Urothelium cell line (cell line): ENCODE measurements at regions not wholly inside any gene's neighbourhood (a gene's known extent, or its start where the extent isn't known, plus 50 kb on each side); places are given as distances from the start of the nearest gene placed in this dataset.
"Not testable (repeated sequence)": the region's sequence is repeated elsewhere in the genome, so short reads cannot be mapped to it uniquely, and the experiment has no call there.

Source experiments
- DNase-seq: peaks from one replicate; pipeline ENCODE4 v3.0.0; 2011; ENCODE audit warnings: low spot score, mixed read lengths
- FAIRE-seq: peaks from 2 replicates; lab custom pipeline; 2011; peaks lifted over from hg19 to GRCh38; lab: Jason Lieb, UNC

- FAIRE-seq (no peak), DNase-seq (no peak)
Observed at GRCh38 chr5:97568382-97568781, 385.3 kb upstream of the RIOK2 start.

DNA sequence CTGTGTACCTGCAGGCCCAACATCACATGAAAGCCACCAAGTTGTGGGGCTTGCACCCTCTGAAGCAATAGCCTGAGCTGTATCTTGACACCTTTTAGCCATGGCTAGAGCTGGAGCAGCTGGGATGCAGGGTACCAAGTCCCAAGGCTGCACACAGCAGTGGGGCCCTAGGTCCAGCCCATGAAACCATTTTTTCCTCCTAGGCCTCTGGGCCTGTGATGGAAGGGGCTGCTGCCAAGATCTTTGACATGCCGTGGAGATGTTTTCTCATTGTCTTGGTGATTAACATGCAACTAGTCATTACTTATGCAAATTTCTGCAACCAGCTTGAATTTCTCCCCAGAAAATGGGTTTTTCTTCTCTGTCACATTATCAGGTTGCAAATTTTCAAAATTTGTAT, 387.2 kb upstream of the RIOK2 start:
- FAIRE-seq, result no peak
- DNase-seq, result no peak

DNA sequence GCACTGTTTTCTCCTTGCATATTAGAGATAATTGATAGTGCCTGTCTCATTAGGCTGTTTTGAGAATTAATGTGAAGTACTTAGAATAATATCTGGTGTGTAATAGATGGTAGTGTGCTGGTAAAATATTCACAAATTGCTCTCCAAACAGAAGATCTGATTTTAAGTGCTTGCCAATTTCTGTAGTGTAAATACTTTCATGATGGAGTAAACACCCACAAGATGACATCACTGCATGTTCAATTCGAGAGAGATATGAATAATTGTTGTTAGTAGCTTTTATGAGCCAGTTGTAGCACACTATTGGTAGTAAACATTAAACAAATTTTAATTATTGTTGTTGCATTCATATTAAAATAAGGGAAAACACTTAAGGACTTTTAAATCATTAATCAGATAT, 392.3 kb upstream of the RIOK2 start:
- no peak for FAIRE-seq
- DNase-seq, result no peak

DNA sequence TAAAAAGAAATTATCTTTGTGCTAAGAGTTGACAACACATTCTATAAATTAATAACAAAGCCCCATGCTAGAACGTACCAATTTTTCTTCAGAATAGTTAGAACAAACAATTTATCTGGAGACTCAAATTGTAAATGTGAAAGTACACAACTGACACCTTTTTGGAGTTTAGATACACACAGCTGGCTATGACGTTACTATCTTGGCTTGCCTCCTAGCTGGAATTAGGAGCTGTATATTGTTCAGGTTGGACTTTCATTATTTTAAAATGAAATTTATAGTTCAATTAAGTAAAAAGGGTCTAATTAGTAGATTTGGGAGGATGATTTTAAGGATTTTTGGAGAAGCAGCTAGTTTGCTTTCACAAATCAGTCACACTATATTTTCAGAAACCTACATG, 393.9 kb upstream of the RIOK2 start:
- FAIRE-seq, result no peak
- no peak for DNase-seq

GRCh38 chr5:97579977-97580376, 396.9 kb upstream of the RIOK2 start:
- not testable (repeated sequence) for DNase-seq, FAIRE-seq

DNA sequence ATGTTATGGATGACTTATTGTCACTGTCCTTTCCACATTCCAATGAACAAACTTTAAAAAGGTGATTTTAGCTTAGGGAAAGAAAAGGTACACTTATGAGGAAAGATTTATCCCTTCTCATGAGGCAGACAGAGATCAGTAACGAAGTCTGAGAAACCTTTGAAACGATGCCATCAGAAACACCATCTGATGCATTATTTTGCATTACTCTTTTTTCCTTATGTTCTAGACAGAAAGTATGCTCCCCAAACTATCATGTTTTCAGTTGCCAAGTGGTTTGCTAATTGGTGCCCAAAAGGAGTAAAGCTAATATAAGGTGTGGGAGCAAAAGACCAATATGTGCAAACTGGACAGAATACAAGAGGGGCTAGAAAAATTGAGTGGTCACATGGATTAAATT, 397.7 kb upstream of the RIOK2 start:
- FAIRE-seq (no peak), DNase-seq (no peak)

DNA sequence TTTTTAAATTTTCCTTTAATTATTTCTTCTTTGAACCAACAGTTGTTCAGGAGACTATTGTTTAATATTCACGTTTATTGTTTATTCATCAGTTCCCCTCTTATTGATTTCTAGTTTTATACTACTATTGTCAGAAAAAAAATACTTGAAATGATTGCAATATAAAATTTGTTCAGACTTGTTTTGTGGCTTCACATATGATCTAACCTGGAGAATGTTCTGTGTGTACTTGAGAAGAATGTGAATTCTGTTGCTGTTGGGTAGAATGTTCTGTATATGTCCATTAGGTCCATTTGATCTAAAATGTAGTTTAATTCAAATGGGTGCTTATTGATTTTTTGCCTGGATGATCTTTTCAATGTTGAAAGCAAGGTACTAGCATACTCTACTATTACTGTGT, 408.7 kb upstream of the RIOK2 start:
- DNase-seq, result no peak
- no peak for FAIRE-seq

DNA sequence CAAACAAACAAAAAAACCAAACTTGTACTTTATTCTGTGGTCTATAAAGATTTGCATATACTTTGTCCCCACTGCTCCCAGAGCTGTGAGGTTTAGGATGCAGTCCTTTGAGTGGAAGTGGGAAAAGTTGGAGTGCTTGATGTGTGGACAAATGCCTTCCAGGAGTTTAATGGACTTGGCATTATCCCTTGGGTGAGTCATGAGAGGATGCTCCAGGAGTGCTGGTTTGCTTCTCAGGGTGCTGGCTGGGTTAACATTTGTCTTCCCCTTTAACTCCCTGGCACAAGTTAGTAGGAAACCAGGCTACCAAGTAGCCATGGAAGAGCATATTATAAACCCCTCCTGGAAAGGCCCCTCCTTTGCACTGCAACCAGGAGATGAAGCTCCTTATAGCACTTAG, 417.4 kb upstream of the RIOK2 start:
- no peak for DNase-seq

GRCh38 chr5:97601651-97602050, 418.6 kb upstream of the RIOK2 start:
- no peak for FAIRE-seq
- DNase-seq, result no peak

More for the DNA sequence above, 417.4 kb upstream of the RIOK2 start:
- FAIRE-seq, result no peak

- FAIRE-seq, result no peak
- no peak for DNase-seq
Observed at GRCh38 chr5:97606531-97606930, 423.5 kb upstream of the RIOK2 start.

DNA sequence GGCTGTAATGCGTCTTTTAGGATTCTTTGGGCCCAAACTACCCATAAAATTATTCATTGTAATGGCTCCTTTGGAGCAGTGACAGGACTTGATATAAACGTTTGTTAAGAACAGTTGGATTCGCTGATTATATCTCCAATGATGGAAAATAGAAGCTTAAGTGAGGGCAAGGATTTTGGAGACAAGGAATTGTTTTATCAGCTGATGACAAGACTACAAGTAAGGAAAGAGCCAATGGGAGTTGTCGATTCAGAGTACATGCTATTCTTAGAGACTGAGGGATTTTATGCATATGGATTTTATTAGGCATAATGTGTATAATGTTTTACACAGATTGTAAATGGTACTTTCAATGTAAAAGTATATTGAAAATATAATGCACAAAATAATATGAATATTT, 425.5 kb upstream of the RIOK2 start:
- no peak for DNase-seq
- no peak for FAIRE-seq

- DNase-seq, result no peak
- no peak for FAIRE-seq
Observed at GRCh38 chr5:97618721-97619120, 435.7 kb upstream of the RIOK2 start.

DNA sequence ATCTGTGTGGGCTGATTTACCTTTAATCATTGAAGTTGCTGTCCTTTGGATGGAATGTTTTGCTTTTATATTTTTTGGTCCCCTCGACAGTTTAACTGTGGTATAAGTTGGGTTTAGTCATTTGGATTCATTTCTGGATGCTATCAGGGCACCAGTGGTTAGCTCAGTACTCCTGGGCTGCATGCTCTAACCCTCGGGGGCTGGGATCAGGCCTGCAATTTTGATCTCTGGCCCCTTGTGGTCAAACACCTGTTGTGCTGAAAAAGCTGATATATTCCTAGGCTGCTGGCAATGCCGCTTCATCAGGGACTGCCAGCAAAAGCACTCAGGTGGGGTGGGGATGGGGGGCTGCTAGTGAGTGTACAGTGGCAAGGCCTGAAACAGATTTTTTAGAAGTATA, 440.4 kb upstream of the RIOK2 start:
- DNase-seq (no peak), FAIRE-seq (no peak)

DNA sequence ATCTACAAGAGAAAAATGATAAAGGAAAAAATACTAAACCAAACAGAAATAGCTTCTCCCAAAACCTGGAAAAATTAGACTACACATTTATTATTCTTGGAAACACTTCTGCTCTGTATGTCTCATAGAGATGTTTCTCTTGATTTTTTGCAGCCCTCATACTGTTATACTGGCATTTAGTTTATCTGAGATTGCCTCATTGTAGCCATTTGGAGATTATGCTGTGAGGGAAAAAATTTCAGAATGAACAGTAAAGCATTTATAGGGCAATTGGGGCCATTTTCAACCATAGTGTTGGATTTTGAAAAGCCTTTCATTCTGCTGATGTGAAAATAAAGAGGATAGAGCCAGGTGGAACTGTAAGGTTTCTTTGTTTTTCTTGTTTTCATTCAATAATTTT, 441.8 kb upstream of the RIOK2 start:
- no peak for FAIRE-seq

DNA sequence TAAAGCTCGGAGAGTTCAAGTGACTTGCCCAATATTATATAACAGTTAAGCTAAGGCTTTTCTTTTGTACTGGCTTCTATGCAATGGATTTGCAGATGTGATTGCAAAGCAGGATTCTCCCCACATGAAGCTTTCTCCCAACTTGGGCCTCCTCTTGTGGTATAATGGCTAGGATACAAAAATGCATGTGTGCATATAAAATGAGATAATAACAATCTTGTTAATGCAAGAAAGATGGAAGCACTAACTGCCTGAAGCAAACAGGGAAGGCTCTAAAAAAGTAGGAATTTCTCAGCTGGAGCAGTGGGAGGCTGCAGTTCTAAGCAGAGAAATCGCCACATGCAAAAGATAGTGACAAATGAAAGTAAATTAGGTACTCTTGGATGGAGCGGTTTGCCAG, 444.2 kb upstream of the RIOK2 start:
- DNase-seq, result no peak
- FAIRE-seq, result no peak

More for the DNA sequence above, 441.8 kb upstream of the RIOK2 start:
- no peak for DNase-seq

- DNase-seq, result no peak
Observed at GRCh38 chr5:97628031-97628430, 445.0 kb upstream of the RIOK2 start.

GRCh38 chr5:97628807-97629206, 445.8 kb upstream of the RIOK2 start:
- FAIRE-seq, result no peak

More at GRCh38 chr5:97628031-97628430, 445.0 kb upstream of the RIOK2 start:
- FAIRE-seq, result no peak

GRCh38 chr5:97629276-97629675, 446.2 kb upstream of the RIOK2 start:
- FAIRE-seq, result no peak

More at GRCh38 chr5:97628807-97629206, 445.8 kb upstream of the RIOK2 start:
- DNase-seq, result no peak

GRCh38 chr5:97635553-97635952, 452.5 kb upstream of the RIOK2 start:
- no peak for DNase-seq
- FAIRE-seq, result no peak

More at GRCh38 chr5:97629276-97629675, 446.2 kb upstream of the RIOK2 start:
- peak; percentile 39 for DNase-seq

DNA sequence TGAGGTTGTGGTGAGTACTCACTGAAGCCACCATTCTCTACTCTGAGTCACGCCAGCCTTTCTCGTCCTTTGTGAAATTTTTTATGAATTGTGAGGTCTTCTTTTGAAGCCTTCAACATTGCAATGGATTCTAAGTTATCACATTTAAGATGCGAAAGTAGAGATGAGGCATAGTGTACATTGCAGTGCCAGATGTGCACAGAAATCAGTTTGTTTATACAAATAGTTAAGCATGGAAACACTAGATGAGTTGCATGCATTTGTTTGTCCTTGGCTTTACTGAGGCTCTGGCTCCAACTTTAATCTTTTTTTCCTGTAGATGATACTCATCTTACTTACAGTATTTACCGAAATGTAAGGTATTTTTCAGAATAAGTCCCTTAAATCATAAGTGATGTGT, 453.7 kb upstream of the RIOK2 start:
- FAIRE-seq (no peak), DNase-seq (no peak)

- DNase-seq (no peak), FAIRE-seq (no peak)
Observed at GRCh38 chr5:97641081-97641480, 458.0 kb upstream of the RIOK2 start.

DNA sequence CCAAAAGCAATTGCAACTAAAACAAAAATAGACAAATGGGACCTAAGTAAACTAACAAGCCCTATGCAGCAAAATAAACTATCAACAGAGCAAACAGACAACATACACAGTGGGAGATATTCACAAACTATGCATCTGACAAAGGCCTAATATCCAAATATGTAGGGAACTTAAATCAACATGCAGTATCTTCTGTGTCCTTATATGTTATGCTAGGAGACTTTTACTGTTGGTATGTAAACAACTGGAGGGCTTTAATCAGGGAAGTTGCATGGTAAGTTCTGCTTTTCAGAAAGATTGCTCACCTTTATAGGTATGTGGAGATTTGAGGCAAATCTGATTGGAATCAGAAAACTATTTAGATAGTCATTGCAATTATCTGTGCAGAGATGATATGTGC, 461.2 kb upstream of the RIOK2 start:
- no peak for FAIRE-seq
- no peak for DNase-seq

DNA sequence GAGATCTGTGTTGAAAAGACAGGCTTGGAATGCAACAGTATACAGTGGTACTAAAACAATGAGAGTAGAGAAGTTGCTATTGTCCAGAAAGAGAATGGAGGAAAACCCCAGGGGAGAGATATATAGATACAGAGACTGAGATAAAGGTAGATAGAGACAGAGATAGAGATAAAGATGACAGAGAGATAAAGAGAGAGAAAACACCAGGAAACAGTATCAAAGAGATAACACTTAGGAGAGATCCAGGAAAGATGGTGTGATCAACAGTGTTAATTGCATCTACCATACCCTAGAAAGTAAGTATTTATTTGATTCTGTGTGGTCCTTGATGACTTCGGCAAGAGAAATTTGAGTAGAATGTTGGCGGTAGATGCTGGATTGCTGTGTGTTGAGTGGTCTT, 461.8 kb upstream of the RIOK2 start:
- FAIRE-seq, result no peak

DNA sequence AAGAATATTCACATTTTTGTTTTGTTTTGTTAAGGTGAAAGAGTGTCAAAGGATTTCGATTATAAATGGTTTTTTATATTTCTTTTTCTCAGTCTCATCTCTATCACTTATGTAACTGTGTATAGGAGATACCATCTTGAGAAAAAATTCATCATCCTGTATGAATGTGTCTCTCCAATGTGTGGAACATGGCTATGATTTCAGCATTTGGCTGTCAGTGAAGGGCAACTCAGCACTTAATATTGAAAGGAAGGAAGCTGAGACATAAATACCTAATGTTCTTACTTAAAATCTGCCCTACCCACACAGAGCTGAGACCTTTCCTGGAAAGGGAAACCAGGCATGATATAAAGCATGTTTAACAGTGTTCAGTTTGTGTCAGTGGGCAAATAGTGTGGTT, 474.2 kb upstream of the RIOK2 start:
- no peak for DNase-seq
- no peak for FAIRE-seq

More for the DNA sequence above, 461.8 kb upstream of the RIOK2 start:
- no peak for DNase-seq
